A172 (cell line): ENCODE measurements at regions not wholly inside any gene's neighbourhood (a gene's known extent, or its start where the extent isn't known, plus 50 kb on each side); places are given as distances from the start of the nearest gene placed in this dataset.
"Not testable (repeated sequence)": the region's sequence is repeated elsewhere in the genome, so short reads cannot be mapped to it uniquely, and the experiment has no call there.

ENCODE experiments used
- DNase-seq: peaks from one replicate; pipeline ENCODE4 v3.0.0-alpha.2; 2015; ENCODE audit warnings: low spot score

DNA sequence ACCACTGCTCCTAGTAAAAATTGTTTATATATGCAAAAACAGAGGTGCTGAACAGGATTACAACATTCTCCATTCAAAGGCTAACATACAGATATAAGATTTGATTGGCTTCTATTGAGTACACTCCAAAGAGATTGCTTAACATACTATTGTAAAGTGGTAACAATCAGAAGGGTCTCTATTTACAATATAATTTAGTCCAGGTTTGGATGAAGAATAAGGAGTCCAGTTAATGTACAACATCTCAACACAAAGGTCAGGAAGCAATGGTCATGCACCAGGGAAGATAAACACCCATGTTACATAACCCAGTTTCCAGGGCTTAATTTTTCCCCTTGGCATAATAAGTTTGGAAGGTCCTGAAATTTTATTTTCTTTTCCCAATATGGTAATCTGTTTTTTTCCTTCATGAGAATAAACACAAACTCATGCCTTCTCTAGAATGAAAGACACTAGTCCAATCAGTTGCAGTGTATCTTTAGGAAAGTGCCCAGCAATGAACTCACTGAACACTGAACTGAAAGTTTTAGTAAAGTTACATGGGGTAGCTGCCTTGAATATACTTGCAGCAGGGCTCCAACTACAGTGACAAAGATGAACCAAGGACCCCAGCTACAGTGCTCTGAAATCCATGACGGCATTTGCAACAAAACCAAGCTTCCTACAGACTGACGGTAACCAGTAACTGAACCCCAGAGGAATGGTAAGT, 255.3 kb upstream of the GJE1 start:
- DNase-seq, result no peak

DNA sequence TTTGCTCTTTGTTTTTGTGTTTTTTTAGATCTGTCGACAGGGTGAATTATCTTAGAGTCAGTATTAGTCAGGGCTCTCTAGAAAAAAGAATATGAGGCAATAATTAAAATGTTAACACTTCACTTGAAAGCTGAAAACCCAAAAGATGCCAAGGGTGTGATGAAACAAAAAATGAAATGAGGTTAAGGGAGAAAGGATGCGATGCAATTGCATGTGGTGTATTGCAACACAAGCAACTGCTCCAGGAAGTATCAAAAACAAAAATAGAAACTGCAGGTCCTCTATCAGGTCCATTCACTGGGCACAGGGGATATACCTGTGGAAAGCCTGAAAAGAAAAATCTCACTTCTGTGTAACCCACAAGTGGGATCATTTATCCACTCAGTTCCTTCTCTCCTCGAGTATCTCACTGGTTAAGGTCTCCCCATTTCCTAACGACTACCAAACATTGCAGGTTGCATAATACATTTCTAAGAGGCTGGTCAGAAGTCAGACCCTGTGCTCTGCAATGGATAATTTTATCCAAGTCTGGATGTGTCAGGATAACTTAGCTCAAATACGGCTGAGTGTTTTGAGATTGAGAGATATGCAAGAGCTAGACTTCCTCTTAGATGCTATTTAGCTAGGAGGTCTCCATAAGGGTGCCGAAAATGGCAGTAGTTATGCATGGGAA, 257.7 kb upstream of the GJE1 start:
- DNase-seq, result no peak

DNA sequence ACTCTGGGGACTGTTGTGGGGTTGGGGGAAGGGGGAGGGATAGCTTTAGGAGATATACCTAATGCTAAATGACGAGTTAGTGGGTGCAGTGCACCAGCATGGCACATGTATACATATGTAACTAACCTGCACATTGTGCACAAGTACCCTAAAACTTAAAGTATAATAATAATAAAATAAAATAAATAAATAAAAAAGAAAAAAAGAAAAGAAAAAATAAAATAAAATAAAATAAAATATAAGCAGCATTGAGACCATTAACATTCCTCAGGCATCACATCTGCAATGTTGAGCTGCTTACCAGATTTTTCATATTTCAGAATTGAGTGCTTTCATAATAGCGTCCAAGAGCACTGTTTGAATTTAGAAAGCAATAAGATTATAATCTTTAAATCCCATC, 263.2 kb upstream of the GJE1 start:
- not testable (repeated sequence) for DNase-seq

DNA sequence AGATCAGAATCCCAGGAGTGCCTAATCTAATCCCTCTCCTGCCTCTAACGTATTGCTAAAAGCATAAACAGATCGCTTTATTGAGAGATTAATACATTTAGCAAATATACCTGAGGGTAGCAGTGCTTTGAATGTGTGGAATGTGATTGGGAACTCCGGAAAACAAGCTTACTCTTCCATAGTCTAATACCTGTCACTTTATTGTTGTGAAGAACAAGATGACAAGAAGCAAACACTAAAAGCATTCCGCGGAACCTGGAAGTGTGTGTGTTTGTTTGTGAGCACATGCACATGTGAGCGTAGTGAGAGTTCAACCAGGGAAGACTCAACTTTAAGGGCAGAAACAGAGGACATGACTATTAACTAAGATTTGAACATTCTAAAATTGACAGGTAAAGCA, 265.0 kb upstream of the GJE1 start:
- no peak for DNase-seq

DNA sequence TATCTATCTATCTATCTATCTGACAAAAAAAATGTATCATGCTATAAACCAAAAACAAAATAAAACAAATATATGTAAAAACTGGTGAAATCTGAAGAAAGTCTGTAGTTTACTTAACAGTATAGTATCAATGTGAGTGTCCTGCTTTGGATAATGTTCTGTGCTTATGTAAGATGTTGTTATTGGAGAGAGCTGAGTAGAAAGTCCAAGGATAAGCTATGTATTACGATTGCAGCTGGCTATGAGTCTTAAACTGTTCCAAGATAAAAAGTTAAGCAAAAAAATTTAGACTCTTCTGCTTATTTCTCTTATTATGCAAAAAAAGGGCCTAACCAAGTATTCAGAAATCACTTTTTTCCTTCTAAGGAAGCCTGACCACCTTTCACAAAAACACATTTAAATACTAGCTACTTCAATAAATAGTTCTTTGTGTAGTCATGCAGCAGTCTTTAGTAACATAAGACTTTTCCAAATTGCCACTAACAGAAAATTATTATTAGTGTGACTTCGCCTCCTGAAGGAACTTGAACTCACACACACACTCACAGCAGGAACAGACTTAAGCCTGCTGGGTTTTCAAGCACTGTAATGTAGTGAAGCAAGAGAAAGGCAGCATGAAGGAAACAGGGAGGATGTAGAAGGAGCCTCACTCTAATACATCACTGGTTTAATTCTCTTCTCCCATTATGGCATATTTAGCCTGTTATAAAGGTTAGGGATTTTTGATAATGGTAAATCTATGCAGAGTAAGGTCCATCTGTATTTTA, 265.8 kb upstream of the GJE1 start:
- DNase-seq, result no peak

DNA sequence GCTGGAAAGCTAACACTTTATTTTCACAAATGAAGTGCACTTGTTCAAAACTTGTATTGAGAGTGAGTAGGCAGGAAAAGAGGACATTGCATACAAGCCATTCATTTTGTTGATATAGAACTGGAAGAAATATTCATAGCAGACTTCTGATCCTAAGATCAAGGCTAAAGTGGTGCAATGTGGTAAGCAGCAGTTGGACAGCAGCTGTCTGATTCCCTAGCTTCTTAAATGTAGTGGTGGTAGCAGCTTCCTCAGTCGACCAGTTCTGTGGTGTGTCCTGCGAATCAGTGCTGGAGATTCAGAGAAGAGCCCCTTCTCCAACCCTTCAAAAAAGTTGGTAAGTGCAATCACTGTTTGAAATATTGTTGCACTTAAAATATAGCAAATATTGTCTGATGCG, 281.7 kb upstream of the GJE1 start:
- no peak for DNase-seq

DNA sequence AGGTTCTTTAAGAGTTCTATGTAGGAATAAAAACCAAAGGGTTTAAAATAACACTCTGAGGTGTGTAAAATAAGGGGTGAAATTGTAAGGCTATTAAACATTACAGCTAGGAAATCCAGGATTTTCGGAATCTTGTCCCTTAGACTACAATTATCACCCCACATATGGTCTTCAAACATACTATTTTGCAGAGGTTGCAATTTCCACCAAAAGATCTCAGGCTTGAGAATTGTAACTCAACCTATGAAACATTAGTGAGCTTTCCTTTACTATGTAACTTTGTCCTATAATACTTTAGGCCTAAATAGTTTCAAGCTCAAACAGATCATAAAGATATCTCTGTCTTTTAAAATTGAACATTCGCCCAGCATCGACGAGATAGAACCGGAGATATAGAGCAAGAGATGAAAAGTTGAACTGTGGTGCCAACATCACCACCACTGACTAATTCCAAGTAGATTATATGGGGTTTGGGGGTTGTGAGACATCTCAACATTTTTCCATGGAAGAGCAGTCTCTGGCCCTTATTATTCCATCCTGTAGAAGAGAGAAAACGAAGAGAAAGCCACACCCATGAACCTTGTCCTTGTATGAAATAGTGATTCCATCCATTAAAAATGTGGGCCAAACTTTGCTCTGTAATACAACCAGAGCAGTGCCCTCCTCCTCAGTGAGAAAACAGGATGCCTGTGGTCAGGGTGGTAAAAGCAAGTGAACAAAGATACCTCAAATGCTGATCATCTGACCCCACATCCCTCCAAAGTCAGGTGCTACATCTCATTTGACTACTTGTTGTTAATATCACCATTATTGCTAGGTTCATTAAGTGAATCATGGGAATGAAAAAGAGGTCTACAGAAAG, 284.5 kb upstream of the GJE1 start:
- DNase-seq, result peak; percentile 55

DNA sequence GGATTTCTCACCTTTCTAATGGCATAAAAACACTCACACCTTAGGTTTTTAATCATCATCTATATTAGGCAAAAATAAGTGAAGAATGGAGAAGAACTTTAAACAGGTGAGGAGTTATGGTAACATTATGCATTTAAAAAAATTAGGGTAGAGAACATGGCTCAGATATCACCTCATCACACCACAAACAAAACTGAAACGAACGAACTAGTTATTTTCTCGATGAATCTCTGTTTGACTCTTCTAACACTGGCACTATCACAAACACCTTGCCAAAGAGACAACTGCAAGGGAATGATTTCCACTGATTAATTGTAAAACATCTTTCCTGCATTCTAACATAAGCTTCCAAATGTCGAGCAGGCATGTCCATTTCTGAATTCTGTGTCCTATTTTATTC, 286.1 kb upstream of the GJE1 start:
- DNase-seq, result no peak

DNA sequence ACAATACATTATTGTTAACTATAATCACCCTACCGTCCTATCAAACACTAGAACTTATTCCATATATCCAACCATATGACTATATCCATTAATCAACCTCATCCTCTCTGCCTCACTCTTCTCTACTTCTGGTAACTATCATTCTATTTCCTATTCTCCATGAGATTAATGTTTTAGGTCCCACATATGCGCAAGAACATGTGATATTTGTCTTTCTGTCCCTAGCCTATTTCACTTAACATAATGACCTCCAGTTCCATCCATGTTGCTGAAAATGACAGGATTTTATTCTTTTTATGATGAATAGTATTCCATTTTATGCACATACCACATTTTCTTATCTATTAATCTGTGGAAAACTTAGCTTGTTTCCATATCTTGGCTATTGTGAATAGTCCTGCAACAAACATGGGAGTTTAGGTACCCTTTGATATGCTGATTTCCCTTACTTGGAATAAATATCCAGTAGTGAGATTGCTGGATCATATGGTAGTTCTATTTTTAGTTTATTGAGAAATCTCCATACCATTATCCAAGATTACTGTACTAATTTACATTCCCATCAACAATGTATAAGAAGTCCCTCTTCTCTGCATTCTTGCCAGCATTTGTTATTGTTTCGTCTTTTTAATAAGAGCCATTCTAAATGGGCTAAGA, 289.4 kb upstream of the GJE1 start:
- no peak for DNase-seq

DNA sequence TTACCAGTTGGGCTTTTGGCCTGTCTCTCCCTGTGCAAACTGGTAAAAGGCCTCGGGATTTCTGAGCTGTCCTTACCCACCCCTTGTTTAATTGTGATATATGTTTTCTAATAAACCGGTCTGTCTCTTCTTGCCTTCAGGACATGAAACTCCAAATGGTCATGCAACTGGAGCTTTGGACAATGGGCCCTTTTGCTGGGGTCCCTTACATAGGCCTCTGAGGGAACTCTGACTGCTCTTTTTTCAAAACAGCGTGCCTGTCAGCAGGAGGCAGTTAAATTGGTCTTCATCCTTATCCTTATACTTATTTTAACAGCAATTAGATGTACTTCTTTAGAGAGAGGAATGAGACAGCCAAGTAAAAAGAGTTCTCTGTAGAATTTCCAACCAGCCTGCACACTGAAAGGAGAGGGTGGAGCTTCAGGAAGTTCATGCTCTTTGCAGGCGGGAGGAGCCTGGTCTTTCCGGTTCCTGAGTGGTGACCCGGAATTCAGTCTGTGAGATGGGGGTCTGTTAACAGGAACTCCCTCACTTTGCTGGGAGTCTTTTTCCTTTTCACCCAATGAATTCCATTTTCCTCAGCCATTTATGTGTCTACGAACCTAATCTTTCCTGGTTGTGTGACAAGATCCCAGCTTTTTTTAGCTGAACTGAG, 299.6 kb upstream of the GJE1 start:
- no peak for DNase-seq

DNA sequence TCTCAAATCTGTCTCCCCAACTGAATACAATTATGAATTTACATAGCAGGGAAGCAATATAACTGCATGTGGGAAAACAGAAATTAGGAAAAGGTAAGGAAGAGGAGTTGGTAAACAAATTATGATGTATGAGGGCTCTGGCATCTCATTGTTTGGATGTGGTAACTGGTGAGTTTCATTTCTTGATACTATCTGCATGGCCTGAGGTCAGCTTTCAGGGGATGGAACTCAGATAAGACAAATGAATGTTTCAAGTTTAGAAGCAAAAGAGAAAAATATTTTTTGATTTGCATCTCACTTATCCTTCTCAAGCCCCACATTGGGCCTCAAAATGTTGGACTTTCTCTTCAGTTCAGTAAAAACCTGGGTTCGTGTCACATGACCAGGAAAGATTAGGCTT, 302.2 kb upstream of the GJE1 start:
- no peak for DNase-seq

DNA sequence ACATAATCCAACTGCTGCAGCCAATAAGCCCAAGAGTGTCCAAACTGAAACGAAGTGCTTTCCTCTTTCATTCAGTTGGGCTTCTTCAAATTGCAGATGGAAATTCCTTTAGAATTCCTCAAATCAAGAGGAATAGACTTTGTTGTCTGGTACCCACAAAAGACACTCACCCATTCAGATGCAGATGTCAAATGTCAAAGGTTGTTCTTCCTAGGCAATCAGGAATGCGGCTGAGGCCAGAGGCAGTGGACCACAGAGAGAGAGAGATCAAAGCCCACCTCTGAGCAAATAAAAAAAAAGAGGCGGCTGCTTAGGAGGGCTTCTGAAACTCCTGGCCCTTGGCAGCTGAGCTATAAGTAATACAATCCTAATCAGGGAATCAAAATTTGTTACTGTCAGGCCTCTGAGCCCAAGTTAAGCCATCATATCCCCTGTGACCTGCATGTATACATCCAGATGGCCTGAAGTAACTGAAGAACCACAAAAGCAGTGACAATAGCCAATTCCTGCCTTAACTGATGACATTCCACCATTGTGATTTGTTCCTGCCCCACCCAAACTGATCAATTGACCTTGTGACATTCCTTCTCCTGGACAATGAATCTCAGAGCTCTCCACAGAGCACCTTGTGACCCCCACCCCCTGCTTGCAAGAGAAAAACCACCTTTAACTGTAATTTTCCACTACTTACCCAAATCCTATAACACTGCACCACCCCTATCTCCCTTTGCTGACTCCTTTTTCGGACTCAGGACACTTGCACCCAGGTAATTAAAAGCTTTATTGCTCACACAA, 303.0 kb upstream of the GJE1 start:
- no peak for DNase-seq

DNA sequence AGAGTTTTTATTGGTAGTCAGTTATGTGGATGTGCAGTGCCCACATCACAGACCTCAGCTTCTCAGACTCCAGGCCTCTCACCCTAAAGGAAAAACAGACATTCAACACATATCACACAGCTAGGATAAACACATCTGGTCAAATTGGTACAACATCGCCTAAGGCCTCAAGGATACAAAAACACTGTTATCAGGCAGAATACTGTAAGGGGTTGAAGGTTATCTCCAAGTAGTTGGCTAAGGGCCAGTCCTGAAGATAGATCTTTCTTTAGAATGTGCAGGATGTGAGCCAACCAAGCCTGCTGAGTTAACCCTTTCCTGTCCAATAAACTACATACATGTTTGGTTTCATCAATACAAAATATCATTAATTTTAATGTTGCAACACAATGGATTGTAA, 308.4 kb upstream of the GJE1 start:
- DNase-seq, result no peak

DNA sequence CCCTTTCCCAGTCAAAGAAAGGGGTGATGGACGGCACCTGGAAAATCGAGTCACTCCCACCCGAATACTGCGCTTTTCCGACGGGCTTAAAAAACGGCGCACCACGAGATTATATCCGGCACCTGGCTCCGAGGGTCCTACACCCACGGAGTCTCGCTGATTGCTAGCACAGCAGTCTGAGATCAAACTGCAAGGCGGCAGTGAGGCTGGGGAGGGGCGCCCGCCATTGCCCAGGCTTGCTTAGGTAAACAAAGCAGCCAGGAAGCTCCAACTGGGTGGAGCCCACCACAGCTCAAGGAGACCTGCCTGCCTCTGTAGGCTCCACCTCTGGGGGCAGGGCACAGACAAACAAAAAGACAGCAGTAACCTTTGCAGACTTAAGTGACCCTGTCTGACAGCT, 317.7 kb upstream of the GJE1 start:
- not testable (repeated sequence) for DNase-seq

DNA sequence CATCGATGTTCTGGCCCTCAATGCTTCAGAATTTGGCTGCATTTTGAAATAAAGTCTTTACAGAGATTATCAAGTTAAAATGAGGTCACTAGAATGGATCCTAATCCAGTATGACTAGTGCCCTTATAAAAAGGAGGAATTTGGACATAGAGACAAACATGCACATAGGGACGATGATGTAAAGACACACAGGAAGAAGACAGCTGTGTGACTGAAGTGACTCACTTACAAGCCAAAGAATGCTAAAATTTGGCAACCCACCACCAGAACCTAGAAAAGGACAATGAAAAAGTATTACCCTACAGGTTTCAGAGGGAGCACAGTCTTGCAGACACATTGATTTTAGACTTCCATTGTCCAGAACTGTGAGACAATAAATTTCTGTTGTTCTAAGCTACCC, 322.8 kb upstream of the GJE1 start:
- DNase-seq, result no peak

DNA sequence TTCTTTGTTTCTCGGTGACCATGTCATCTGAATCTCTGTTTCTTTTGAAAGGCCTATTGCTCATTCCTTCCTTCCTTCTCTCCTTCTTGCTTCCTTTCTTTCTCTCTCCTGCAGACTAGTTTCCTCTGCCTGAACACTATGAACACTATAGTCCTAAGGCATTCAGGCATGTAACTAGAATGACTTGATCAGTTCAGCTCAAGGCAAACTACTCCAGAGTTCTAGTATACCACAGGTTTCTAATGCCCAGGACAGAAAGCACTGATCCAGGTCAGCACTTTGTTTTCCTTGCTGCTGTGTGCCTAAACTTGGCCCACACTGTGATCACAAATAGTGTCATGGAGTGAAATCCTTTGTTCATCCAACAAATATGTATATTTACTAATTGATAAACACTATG, 324.1 kb upstream of the GJE1 start:
- DNase-seq, result no peak

DNA sequence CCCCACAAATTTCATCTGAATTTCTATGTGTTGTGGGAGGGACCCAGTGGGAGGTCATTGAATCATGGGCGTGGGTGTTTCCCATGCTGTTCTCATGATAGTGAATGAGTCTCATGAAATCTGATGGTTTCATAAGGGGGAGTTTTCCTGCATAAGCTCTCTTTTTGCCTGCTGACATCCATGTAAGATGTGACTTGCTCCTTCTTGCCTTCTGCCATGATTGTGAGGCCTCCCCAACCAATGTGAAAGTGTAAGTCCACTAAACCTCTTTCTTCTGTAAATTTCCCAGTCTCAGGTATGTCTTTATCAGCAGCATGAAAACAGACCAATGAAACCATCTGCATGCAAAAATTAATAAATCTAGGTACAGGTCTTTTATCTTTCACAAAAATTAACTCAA, 331.8 kb upstream of the GJE1 start:
- not testable (repeated sequence) for DNase-seq

DNA sequence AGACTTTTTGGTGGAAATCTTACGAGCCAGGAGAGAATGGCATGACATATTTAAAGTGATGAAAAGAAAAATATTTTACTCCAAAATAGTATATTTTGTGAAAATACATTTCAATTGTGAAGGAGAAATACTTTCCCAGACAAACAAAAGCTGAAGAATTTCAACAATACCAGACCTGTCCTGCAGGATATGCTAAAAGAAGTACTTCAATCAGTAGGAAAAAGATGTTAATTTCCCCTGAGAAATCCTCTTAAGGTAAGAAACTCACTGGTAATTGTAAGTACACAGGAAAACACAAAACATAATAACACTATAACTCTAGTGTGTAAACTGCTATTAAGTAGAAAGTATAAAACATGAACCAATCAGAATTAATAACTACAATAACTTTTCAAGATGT, 341.8 kb upstream of the GJE1 start:
- DNase-seq, result no peak

DNA sequence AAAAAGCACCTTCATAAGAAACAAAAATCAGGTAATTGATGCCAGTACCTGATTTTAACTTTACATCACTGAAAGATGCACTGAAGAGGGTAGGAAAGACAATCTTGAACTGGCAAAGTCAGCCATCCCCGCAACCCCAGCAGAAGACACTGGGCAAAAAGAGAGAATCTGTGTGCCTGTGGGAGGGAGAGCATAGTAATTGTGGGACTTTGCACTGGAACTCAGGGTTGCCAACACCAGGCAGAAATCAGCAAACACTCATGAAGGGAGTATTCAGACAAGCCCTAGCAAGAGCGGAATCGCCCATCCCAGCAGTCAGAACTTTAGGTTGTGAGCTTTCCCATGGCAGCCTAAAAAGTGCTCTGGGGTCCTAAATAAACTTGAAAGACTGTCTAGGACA, 344.6 kb upstream of the GJE1 start:
- DNase-seq, result no peak

DNA sequence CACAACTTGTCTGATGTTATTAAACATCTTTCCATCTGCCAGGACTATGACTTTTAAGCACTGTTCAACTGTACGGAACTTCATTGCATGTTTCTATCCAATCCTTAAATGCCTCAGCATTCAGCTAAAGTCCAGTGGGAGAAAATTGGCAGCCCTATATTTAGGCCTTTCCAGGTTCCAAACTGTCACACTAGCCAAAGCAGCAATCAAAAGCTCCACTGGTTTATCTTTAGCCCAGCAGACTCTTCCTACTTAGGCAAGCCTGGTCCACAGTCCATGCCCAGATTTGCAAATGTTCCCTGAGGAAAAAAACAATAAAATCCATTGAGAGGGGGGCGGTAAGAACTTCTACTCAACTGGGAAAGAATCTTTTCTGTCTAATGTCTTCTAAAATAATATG, 349.1 kb upstream of the GJE1 start:
- DNase-seq, result no peak
